Ishikawa (cell line): ENCODE measurements at regions not wholly inside any gene's neighbourhood (a gene's known extent, or its start where the extent isn't known, plus 50 kb on each side); places are given as distances from the start of the nearest gene placed in this dataset.

Source experiments
- CEBPB ChIP-seq: IDR thresholded peaks from 2 replicates; pipeline ENCODE4 v1.6.1; 2012
- CREB1 ChIP-seq: IDR thresholded peaks from 2 replicates; pipeline ENCODE4 v1.6.1; 2012; ENCODE audit warnings: low read depth
- EGR1 ChIP-seq: IDR thresholded peaks from 2 replicates; pipeline ENCODE4 v1.6.1; 2012
- EP300 ChIP-seq: IDR thresholded peaks from 2 replicates; pipeline ENCODE4 v1.6.1; 2012; ENCODE audit warnings: borderline replicate concordance
- FOXM1 ChIP-seq: IDR thresholded peaks from 2 replicates; pipeline ENCODE4 v1.6.1; 2012; ENCODE audit warnings: low read depth, borderline replicate concordance
- NFIC ChIP-seq: IDR thresholded peaks from 2 replicates; pipeline ENCODE4 v1.6.1; 2012
- RAD21 ChIP-seq: IDR thresholded peaks from 2 replicates; pipeline ENCODE4 v1.6.1; 2012; ENCODE audit warnings: low read depth
- TAF1 ChIP-seq: IDR thresholded peaks from 2 replicates; pipeline ENCODE4 v1.6.1; 2012; ENCODE audit warnings: low read depth, mild to moderate bottlenecking
- TCF12 ChIP-seq: IDR thresholded peaks from 2 replicates; pipeline ENCODE4 v1.6.1; 2012; ENCODE audit warnings: low read depth
- TEAD4 ChIP-seq: IDR thresholded peaks from 2 replicates; pipeline ENCODE4 v1.6.1; 2012
- YY1 ChIP-seq: IDR thresholded peaks from 2 replicates; pipeline ENCODE4 v1.6.1; 2012; ENCODE audit warnings: low read depth
- ZBTB7A ChIP-seq: IDR thresholded peaks from 2 replicates; pipeline ENCODE4 v1.6.1; 2012; ENCODE audit warnings: low read depth
- TF ChIP-seq, protein P1 (sequence below): IDR thresholded peaks from 2 replicates; pipeline ENCODE4 v1.6.1; 2012
- TF ChIP-seq, protein P2 (sequence below): IDR thresholded peaks from 2 replicates; pipeline ENCODE4 v1.6.1; 2012; ENCODE audit warnings: low read depth, mild to moderate bottlenecking
- TF ChIP-seq, protein P3 (sequence below): IDR thresholded peaks from 2 replicates; pipeline ENCODE4 v1.6.1; 2012

DNA sequence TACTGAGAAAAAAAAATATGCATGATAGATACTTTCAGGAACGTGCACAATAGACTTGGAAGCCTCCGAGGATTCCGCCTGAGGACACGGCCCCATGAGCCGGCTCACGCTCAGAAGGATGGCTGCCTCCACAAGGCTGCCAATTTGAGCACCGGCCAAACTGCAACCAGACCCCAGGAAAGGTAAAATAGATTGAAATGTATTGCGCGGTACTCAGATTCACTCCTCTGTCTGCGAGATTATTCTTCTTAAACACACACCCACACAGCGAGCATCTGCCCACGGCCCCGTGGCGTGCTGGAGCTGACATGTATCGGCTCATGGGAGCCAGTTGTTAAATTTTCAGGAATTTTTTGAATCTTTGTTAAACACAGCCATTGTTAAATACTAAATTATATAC lies 653.2 kb upstream of the MKI67 start:
- TF ChIP-seq YY1 (no peak), ZBTB7A (no peak), CEBPB (no peak), NFIC (no peak), TCF12 (no peak), TEAD4 (no peak), EGR1 (no peak)
- TF ChIP-seq, protein P1, sequence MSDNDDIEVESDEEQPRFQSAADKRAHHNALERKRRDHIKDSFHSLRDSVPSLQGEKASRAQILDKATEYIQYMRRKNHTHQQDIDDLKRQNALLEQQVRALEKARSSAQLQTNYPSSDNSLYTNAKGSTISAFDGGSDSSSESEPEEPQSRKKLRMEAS = no peak

DNA sequence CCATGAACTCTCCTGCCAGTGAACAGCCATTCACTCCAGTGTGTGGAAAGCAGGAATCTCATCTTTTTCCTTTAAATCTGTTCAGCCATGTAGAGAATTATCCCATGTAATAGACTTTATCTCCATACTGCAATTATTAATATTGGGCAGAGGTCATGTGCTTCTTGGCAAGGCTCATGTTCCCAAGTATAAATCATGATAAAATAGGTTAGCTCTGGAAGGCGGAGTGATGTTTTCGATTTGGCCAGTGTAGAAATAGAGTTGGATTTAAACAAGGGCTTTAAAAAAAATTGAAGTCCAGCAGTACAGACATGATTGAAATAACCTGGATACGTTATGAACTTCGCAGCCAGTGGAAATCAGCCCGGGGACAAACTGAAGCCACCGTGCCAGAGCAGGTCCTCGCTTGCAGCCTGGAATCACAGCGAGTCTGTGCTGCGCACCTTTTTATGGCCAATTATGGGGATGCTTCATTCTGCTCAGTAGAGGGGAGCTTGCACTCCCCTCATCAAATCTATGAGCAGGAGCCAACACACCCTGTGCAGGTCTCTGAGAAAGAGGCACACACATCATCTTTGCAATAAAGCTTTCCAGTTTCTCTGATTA lies 654.0 kb upstream of the MKI67 start:
- no peak for TF ChIP-seq CEBPB
- no peak for TF ChIP-seq YY1
- no peak for TF ChIP-seq FOXM1

DNA sequence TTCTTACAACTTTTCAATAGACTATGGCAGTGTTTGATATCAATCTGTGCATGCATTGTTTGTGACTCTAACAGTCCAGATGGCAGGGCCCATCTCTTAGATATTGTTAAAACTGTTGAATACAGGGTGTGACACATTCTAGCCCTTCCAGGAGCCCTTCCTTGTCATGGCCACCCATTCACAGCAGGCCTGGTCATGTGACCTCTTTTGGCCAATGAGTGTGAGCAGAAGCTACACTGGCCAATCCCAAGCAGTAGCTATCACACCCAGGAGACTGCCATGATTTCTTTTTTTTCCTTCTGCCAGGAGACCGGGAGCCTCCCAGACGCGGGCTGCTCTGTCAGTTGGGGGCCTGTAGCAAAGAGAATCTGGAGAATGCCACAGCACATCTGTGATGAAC lies 655.4 kb upstream of the MKI67 start:
- TF ChIP-seq TEAD4 = no peak

DNA sequence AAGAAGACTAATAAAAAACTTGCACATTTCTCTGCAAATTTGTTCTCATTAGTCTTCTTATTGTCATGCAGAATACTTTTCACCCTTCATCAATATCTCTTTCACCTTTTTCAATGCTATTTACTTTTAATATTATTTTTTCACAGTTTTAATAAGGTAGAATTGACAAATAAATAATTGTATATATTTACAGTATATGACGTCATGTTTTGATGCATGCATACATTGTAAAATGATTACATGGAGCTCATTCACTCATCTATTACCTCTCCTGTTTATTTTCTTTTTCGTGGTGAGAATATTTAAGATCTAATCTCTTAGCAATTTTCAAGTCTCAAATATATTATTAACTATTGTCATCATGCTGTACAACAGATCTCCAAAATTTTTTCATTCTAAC lies 658.2 kb upstream of the MKI67 start:
- TF ChIP-seq, protein P2, sequence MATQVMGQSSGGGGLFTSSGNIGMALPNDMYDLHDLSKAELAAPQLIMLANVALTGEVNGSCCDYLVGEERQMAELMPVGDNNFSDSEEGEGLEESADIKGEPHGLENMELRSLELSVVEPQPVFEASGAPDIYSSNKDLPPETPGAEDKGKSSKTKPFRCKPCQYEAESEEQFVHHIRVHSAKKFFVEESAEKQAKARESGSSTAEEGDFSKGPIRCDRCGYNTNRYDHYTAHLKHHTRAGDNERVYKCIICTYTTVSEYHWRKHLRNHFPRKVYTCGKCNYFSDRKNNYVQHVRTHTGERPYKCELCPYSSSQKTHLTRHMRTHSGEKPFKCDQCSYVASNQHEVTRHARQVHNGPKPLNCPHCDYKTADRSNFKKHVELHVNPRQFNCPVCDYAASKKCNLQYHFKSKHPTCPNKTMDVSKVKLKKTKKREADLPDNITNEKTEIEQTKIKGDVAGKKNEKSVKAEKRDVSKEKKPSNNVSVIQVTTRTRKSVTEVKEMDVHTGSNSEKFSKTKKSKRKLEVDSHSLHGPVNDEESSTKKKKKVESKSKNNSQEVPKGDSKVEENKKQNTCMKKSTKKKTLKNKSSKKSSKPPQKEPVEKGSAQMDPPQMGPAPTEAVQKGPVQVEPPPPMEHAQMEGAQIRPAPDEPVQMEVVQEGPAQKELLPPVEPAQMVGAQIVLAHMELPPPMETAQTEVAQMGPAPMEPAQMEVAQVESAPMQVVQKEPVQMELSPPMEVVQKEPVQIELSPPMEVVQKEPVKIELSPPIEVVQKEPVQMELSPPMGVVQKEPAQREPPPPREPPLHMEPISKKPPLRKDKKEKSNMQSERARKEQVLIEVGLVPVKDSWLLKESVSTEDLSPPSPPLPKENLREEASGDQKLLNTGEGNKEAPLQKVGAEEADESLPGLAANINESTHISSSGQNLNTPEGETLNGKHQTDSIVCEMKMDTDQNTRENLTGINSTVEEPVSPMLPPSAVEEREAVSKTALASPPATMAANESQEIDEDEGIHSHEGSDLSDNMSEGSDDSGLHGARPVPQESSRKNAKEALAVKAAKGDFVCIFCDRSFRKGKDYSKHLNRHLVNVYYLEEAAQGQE = no peak
- TF ChIP-seq RAD21 = no peak
- no peak for TF ChIP-seq ZBTB7A
- TF ChIP-seq EP300 = no peak
- no peak for TF ChIP-seq CEBPB
- no peak for TF ChIP-seq TAF1

DNA sequence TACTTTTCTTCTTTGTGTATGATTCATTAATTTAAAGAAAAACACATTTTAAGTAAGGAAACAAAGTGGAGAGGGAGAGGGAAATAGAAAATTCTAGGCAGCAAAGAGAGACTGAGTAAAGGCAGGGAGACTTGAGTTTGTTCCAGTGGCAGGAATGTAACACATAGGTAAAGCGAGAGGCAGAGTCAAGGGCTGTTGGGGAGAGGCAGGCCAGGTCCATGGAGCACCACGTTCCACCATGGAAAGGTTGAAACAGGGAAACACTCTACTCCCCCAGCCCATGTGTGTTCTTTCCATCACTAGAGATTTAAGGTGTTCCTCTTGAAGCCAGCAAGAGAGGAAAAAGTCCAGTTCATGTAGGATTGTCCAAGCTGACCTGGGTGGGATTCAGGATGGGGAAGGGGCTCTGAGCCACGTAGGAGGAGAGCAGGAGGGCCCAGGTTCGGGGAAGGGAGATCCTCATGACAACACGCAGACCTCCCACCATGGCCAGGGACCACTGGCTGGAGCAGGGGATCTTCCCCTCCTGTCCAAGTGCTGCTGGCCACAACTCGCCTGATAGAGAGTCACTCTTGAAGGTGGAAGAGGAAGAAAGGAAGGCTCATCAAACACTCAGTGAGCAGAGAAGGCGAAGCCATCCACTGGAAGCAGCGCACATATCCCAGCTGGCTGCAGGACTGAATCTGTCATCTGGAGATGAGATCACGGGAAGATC lies 666.4 kb upstream of the MKI67 start:
- TF ChIP-seq ZBTB7A = no peak
- no peak for TF ChIP-seq YY1
- TF ChIP-seq, protein P1 = no peak
- TF ChIP-seq CEBPB = no peak
- no peak for TF ChIP-seq TCF12
- TF ChIP-seq, protein P3, sequence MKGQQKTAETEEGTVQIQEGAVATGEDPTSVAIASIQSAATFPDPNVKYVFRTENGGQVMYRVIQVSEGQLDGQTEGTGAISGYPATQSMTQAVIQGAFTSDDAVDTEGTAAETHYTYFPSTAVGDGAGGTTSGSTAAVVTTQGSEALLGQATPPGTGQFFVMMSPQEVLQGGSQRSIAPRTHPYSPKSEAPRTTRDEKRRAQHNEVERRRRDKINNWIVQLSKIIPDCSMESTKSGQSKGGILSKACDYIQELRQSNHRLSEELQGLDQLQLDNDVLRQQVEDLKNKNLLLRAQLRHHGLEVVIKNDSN = no peak
- TF ChIP-seq TEAD4 = no peak
- no peak for TF ChIP-seq EGR1
- TF ChIP-seq FOXM1 = no peak
- no peak for TF ChIP-seq CREB1
- TF ChIP-seq TAF1 = no peak
- TF ChIP-seq, protein P2 = no peak
- no peak for TF ChIP-seq EP300
- TF ChIP-seq NFIC = no peak
- no peak for TF ChIP-seq RAD21

DNA sequence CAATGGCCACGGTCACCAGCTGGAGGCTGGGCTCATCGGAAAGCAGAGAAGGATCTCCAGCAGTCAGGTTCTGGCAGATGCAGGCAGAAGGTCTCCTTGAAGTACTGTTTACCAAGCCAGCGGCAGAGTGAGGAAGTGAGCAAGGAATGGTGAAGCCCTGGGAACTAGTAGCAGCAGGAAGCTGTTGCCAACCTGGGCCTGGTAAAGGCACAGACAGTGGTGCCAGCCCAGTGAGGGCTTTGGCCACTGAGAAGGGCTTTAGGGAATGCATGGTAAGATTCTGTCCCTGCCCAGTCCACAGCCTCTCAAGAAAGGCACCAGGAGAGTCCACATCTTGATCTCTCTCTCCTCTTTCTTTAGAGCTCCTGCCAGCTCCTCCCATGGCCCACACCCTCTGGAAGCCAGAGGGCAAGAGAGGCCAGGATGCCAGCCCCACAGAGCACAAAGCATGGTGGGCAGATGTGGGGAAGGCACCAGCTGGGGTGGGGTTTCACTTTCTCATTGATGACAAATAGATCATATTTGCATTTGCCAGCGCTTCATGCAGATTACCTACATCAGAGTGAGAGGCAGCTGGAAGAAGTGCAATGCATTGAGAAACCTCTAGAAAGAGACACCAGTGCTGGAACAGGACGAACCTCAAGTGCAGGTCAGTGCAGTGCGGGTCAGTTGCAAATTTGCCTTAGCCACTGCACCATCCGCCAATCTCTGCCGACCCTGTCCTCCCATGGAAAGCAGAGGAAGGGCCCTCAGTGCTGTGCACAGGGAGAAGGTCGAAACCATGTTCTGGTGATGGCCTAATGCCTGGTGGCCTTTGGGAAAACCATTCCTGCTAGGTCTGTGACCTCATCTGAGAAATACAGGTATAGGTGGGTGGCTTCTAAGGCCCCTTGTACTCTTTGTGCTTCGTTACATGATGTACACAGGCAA lies 667.8 kb upstream of the MKI67 start:
- TF ChIP-seq, protein P3 = no peak
- TF ChIP-seq TAF1 = no peak
- TF ChIP-seq TCF12 = no peak
- no peak for TF ChIP-seq ZBTB7A
- TF ChIP-seq YY1 = no peak
- no peak for TF ChIP-seq FOXM1
- TF ChIP-seq, protein P2 = no peak
- no peak for TF ChIP-seq EP300
- TF ChIP-seq CREB1 = no peak
- no peak for TF ChIP-seq NFIC
- TF ChIP-seq, protein P1 = no peak
- TF ChIP-seq CEBPB = no peak
- no peak for TF ChIP-seq RAD21
- no peak for TF ChIP-seq TEAD4
- no peak for TF ChIP-seq EGR1
